ENCODE measurements at regions not wholly inside any gene's neighbourhood (a gene's known extent, or its start where the extent isn't known, plus 50 kb on each side); places are given as distances from the start of the nearest gene placed in this dataset.
A peak's percentile ranks its signal among the peaks of the same experiment; 100 is the strongest.

DNA sequence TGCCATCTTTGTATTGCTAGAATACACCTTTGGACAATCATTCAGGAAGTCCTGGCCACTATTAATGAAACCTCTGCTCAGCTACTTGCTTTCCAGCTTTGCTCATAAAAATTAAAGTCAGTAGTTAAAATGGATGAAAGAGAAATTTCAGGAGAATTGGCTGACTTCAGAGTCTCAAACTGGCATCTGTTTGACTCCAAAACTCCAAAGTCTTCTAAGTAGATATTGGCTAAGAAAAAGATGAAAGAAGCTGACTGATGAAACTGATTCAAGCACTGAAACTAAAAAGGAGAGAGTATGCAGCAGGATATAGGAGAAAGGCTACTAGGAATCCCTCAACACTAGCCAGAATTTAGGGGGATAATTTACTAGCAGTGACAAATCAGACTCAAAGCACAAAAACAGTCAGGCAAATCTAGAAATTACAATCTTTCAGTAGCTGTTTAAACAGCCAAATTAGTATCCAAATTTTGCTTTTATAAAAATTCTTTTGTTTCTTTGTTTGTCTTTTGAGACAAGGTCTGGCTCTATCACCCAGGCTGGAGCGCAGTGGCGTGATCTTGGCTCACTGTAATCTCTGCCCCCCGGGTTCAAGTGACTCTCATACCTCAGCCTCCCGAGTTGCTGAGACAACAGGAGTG, 52.1 kb upstream of the DTNA start:
- CTCF ChIA-PET, result interaction anchor here (0.6 kb wide), 1 partner anchor 73 kb away, joined by 4 read pairs; no protein-coding TSS in a partner anchor
- TF ChIP-seq, protein P1, sequence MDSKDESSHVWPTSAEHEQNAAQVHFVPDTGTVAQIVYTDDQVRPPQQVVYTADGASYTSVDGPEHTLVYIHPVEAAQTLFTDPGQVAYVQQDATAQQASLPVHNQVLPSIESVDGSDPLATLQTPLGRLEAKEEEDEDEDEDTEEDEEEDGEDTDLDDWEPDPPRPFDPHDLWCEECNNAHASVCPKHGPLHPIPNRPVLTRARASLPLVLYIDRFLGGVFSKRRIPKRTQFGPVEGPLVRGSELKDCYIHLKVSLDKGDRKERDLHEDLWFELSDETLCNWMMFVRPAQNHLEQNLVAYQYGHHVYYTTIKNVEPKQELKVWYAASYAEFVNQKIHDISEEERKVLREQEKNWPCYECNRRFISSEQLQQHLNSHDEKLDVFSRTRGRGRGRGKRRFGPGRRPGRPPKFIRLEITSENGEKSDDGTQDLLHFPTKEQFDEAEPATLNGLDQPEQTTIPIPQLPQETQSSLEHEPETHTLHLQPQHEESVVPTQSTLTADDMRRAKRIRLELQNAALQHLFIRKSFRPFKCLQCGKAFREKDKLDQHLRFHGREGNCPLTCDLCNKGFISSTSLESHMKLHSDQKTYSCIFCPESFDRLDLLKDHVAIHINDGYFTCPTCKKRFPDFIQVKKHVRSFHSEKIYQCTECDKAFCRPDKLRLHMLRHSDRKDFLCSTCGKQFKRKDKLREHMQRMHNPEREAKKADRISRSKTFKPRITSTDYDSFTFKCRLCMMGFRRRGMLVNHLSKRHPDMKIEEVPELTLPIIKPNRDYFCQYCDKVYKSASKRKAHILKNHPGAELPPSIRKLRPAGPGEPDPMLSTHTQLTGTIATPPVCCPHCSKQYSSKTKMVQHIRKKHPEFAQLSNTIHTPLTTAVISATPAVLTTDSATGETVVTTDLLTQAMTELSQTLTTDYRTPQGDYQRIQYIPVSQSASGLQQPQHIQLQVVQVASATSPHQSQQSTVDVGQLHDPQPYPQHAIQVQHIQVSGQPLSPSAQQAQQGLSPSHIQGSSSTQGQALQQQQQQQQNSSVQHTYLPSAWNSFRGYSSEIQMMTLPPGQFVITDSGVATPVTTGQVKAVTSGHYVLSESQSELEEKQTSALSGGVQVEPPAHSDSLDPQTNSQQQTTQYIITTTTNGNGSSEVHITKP (tag by site-specific recombination; IDR thresholded peaks at IDR 0.05), result peak; percentile 93
- no peak for TF ChIP-seq GLIS2 (tag by site-specific recombination; IDR thresholded peaks at IDR 0.05)
- Histone ChIP-seq H3K9me3 (ENCODE audit: control insufficient read depth, insufficient read depth, low read depth, low read length) (no peaks in the 10 kb centered on the region), H3K36me3 (ENCODE audit: control insufficient read depth in 2 of 2, insufficient read depth in 1 of 2, low read length in 2 of 2) (no peaks in the 10 kb centered on the region), H3K4me1 (ENCODE audit: control insufficient read depth, insufficient read depth, low read length) (peaks cover 5% of the 10 kb centered on the region), H3K27ac (ENCODE audit: extremely low read depth, low read depth, low read length) (no peak overlapping the region), H3K4me3 (ENCODE audit: low read depth, low read length) (no peak overlapping the region)
- POLR2A ChIA-PET, result no interaction called here

DNA sequence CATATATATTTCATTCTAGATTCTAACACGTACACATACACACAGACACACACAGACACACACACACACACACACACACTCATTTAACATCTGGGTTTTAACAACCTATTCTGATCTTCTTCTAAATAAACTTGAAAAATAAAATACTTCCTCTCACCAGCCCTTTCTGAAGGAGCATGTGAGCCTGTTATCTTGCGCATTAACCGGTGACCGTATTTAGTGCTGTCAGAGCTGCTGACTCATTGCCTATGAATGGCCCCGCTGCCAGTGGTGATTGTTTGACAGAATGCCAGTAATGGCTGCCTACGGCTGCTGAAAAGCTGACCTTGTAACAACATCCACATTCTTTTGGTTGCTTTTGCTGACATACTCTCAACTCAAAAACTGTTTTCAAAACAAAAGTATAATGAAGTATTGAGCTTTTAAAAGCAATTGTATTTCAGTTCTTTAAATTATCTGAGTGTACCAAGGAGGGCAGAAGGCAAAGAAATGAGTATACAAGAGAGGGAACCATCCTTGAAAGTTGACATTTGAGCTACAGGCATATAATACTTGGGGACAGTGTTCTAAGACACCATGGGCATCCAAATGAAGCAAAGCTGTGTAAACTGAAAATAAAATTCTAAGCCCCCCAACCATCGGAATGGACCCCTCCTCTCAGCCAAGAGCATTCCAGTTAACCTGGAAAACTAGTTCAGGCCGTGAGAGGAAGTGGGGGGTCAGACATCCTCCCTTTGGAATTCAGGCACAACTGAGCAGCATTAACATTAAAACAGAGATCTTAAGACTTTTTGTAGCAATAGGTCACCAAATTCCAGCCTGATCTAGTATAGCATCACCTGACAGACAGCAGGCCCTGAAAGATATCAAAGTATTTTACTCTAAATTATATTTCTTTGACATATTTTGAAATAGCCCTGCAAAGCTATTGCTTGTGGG, 50.2 kb upstream of the DTNA start:
- H3K27ac ChIP-seq (ENCODE audit: extremely low read depth, low read depth, low read length), result no peak overlapping the region
- no peaks in the 10 kb centered on the region for H3K36me3 ChIP-seq (ENCODE audit: control insufficient read depth in 2 of 2, insufficient read depth in 1 of 2, low read length in 2 of 2)
- no peaks in the 10 kb centered on the region for H3K9me3 ChIP-seq (ENCODE audit: control insufficient read depth, insufficient read depth, low read depth, low read length)
- ChIA-PET POLR2A (interaction anchor here (0.9 kb wide), 3 partner anchors 50 to 54 kb away, joined by 3 to 4 read pairs (median 3); no protein-coding TSS in a partner anchor), CTCF (interaction anchor here (0.5 to 6.2 kb wide), 34 partner anchors 9 to 1401 kb away, joined by 3 to 107 read pairs (median 4); partner anchors contain the start of gene DTNA)
- H3K4me1 ChIP-seq (ENCODE audit: control insufficient read depth, insufficient read depth, low read length), result peaks cover 5% of the 10 kb centered on the region
- no peak overlapping the region for H3K4me3 ChIP-seq (ENCODE audit: low read depth, low read length)
- TF ChIP-seq KLF7 (tag by site-specific recombination; IDR thresholded peaks at IDR 0.05; ENCODE audit: borderline replicate concordance) (no peak), ZNF16 (tag by site-specific recombination; IDR thresholded peaks at IDR 0.05; ENCODE audit: low read depth) (no peak), ZSCAN30 (tag by site-specific recombination; IDR thresholded peaks at IDR 0.05) (0 out of 2 replicates have a peak, but pooled peaks have one; percentile 18), KLF8 (tag by site-specific recombination; IDR thresholded peaks at IDR 0.05) (peak; percentile 40; the same call in 1 of the 2 replicates), ZNF677 (tag by site-specific recombination; IDR thresholded peaks at IDR 0.05) (no peak), GLI4 (tag by site-specific recombination; IDR thresholded peaks at IDR 0.05) (no peak), HOXC10 (CRISPR knock-in tag; IDR thresholded peaks at IDR 0.05) (no peak), FEZF1 (tag by site-specific recombination; IDR thresholded peaks at IDR 0.05) (0 out of 2 replicates have a peak, but pooled peaks have one; percentile 19), ZNF174 (tag by site-specific recombination; IDR thresholded peaks at IDR 0.05) (no peak), ZNF626 (tag by site-specific recombination; IDR thresholded peaks at IDR 0.05) (no peak), IKZF3 (tag by site-specific recombination; IDR thresholded peaks at IDR 0.05) (no peak), ZNF701 (tag by site-specific recombination; IDR thresholded peaks at IDR 0.05) (no peak), ZNF311 (tag by site-specific recombination; IDR thresholded peaks at IDR 0.05; ENCODE audit: borderline replicate concordance) (no peak), ZNF623 (tag by site-specific recombination; IDR thresholded peaks at IDR 0.05) (no peak), ZNF549 (tag by site-specific recombination; IDR thresholded peaks at IDR 0.05) (no peak), ZNF133 (tag by site-specific recombination; IDR thresholded peaks at IDR 0.05) (no peak), ZFP69B (tag by site-specific recombination; IDR thresholded peaks at IDR 0.05) (no peak), KLF9 (tag by site-specific recombination; IDR thresholded peaks at IDR 0.05; ENCODE audit: low read depth) (no peak), ZNF138 (tag by site-specific recombination; IDR thresholded peaks at IDR 0.05; ENCODE audit: borderline replicate concordance) (no peak), ZNF544 (tag by site-specific recombination; IDR thresholded peaks at IDR 0.05) (no peak), GFI1B (tag by site-specific recombination; IDR thresholded peaks at IDR 0.05) (no peak)
- TF ChIP-seq, protein P2, sequence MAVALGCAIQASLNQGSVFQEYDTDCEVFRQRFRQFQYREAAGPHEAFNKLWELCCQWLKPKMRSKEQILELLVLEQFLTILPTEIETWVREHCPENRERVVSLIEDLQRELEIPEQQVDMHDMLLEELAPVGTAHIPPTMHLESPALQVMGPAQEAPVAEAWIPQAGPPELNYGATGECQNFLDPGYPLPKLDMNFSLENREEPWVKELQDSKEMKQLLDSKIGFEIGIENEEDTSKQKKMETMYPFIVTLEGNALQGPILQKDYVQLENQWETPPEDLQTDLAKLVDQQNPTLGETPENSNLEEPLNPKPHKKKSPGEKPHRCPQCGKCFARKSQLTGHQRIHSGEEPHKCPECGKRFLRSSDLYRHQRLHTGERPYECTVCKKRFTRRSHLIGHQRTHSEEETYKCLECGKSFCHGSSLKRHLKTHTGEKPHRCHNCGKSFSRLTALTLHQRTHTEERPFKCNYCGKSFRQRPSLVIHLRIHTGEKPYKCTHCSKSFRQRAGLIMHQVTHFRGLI (tag by site-specific recombination; IDR thresholded peaks at IDR 0.05), result no peak
- TF ChIP-seq, protein P3, sequence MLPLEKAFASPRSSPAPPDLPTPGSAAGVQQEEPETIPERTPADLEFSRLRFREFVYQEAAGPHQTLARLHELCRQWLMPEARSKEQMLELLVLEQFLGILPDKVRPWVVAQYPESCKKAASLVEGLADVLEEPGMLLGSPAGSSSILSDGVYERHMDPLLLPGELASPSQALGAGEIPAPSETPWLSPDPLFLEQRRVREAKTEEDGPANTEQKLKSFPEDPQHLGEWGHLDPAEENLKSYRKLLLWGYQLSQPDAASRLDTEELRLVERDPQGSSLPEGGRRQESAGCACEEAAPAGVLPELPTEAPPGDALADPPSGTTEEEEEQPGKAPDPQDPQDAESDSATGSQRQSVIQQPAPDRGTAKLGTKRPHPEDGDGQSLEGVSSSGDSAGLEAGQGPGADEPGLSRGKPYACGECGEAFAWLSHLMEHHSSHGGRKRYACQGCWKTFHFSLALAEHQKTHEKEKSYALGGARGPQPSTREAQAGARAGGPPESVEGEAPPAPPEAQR (tag by site-specific recombination; IDR thresholded peaks at IDR 0.05), result no peak

Data from HEK293 (cell line).